ENCODE measurements at regions not wholly inside any gene's neighbourhood (a gene's known extent, or its start where the extent isn't known, plus 50 kb on each side); places are given as distances from the start of the nearest gene placed in this dataset.

- H3K4me3 ChIP-seq (ENCODE audit: low read depth, low read length), result no peak overlapping the region
- no peak for TF ChIP-seq CTCF (IDR thresholded peaks at IDR 0.05; ENCODE audit: low read depth, low read length)
Observed at GRCh38 chr2:134104754-134105153, 149.1 kb upstream of the MGAT5 start.

GRCh38 chr2:134107402-134107801 lies 146.5 kb upstream of the MGAT5 start:
- H3K4me3 ChIP-seq (ENCODE audit: low read depth, low read length), result no peak overlapping the region
- TF ChIP-seq CTCF (IDR thresholded peaks at IDR 0.05; ENCODE audit: low read depth, low read length), result no peak

- TF ChIP-seq CTCF (IDR thresholded peaks at IDR 0.05; ENCODE audit: low read depth, low read length), result no peak
- H3K4me3 ChIP-seq (ENCODE audit: low read depth, low read length), result no peak overlapping the region
Observed at GRCh38 chr2:134108113-134108512, 145.8 kb upstream of the MGAT5 start.

GRCh38 chr2:134109246-134109645 lies 144.6 kb upstream of the MGAT5 start:
- no peak overlapping the region for H3K4me3 ChIP-seq (ENCODE audit: low read depth, low read length)
- no peak for TF ChIP-seq CTCF (IDR thresholded peaks at IDR 0.05; ENCODE audit: low read depth, low read length)

GRCh38 chr2:134109725-134110124 lies 144.1 kb upstream of the MGAT5 start:
- no peak overlapping the region for H3K4me3 ChIP-seq (ENCODE audit: low read depth, low read length)
- no peak for TF ChIP-seq CTCF (IDR thresholded peaks at IDR 0.05; ENCODE audit: low read depth, low read length)

GRCh38 chr2:134110532-134110931 lies 143.3 kb upstream of the MGAT5 start:
- TF ChIP-seq CTCF (IDR thresholded peaks at IDR 0.05; ENCODE audit: low read depth, low read length), result no peak
- no peak overlapping the region for H3K4me3 ChIP-seq (ENCODE audit: low read depth, low read length)

- no peak overlapping the region for H3K4me3 ChIP-seq (ENCODE audit: low read depth, low read length)
- no peak for TF ChIP-seq CTCF (IDR thresholded peaks at IDR 0.05; ENCODE audit: low read depth, low read length)
Observed at GRCh38 chr2:134117676-134118075, 136.2 kb upstream of the MGAT5 start.
